Stimulated activated CD8-positive, alpha-beta memory T cell treated with anti-CD3 and anti-CD28 coated beads, Interleukin-15, amount 100 ng/mL, for 48 hours (primary cell): ENCODE measurements at regions not wholly inside any gene's neighbourhood (a gene's known extent, or its start where the extent isn't known, plus 50 kb on each side); places are given as distances from the start of the nearest gene placed in this dataset.

Source experiments
- DNase-seq, 2 donors: peaks; one replicate each; pipeline ENCODE4 v3.0.0-alpha.2; 2020; ENCODE audit warnings: low read depth in 2 of 2

- no peak for DNase-seq
These were observed 172.6 kb upstream of the PPP2R3A start for GRCh38 chr3:135792858-135793475.

- no peak for DNase-seq
These were observed 165.4 kb upstream of the PPP2R3A start for GRCh38 chr3:135800071-135800549.

GRCh38 chr3:135801018-135801417 lies 164.5 kb upstream of the PPP2R3A start:
- no peak for DNase-seq

GRCh38 chr3:135802171-135802570 lies 163.4 kb upstream of the PPP2R3A start:
- no peak for DNase-seq

GRCh38 chr3:135803028-135803692 lies 162.4 kb upstream of the PPP2R3A start:
- no peak for DNase-seq

- DNase-seq = no peak
These were observed 159.8 kb upstream of the PPP2R3A start for GRCh38 chr3:135805752-135806151.

GRCh38 chr3:135806317-135806716 lies 159.2 kb upstream of the PPP2R3A start:
- DNase-seq = no peak

- no peak for DNase-seq
These were observed 157.6 kb upstream of the PPP2R3A start for GRCh38 chr3:135807879-135808278.

- no peak for DNase-seq
These were observed 156.4 kb upstream of the PPP2R3A start for GRCh38 chr3:135809021-135809634.

GRCh38 chr3:135811651-135812050 lies 153.9 kb upstream of the PPP2R3A start:
- DNase-seq = no peak

- no peak for DNase-seq
These were observed 153.5 kb upstream of the PPP2R3A start for GRCh38 chr3:135812057-135812456.

- no peak for DNase-seq
These were observed 131.1 kb upstream of the PPP2R3A start for GRCh38 chr3:135834465-135834864.

- DNase-seq = no peak
These were observed 127.4 kb upstream of the PPP2R3A start for GRCh38 chr3:135837977-135838631.

GRCh38 chr3:135840436-135840835 lies 125.1 kb upstream of the PPP2R3A start:
- DNase-seq = no peak

- DNase-seq = no peak
These were observed 121.1 kb upstream of the PPP2R3A start for GRCh38 chr3:135844386-135844785.

GRCh38 chr3:135848051-135848450 lies 117.5 kb upstream of the PPP2R3A start:
- no peak for DNase-seq

- DNase-seq = no peak
These were observed 115.7 kb upstream of the PPP2R3A start for GRCh38 chr3:135849827-135850226.

GRCh38 chr3:135851201-135852081 lies 114.1 kb upstream of the PPP2R3A start:
- no peak for DNase-seq

- DNase-seq = no peak
These were observed 111.5 kb upstream of the PPP2R3A start for GRCh38 chr3:135853981-135854380.

- DNase-seq = no peak
These were observed 104.8 kb upstream of the PPP2R3A start for GRCh38 chr3:135860761-135861160.

GRCh38 chr3:135862361-135862760 lies 103.2 kb upstream of the PPP2R3A start:
- no peak for DNase-seq

- no peak for DNase-seq
These were observed 101.5 kb upstream of the PPP2R3A start for GRCh38 chr3:135864060-135864459.
